ENCODE measurements at regions not wholly inside any gene's neighbourhood (a gene's known extent, or its start where the extent isn't known, plus 50 kb on each side); places are given as distances from the start of the nearest gene placed in this dataset.

DNA sequence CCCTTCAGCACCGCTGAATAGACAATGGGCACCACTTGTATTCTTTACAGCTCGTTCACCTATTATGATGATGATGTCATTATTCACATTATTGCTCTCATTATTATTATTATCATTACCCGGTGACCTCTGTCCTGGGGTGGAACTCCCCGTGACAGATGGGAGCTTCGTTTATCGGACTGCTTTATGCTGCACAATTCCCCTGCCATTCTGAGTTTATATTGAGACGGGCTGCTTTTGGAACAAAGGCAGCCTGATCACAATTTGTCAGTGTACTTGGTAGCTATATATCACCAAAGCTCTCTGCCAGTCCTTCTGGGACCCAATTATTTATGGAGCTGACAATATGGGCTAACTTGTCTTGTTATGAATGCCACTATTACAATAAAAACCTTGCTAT, 1145.6 kb upstream of the WWC1 start:
- no peak for DNase-seq (ENCODE audit: low read depth, low spot score)
- H3K9me3 ChIP-seq (replicated peaks; ENCODE audit: control insufficient read depth, insufficient read depth, low read length), result peaks cover 2% of the 10 kb centered on the region
- TF ChIP-seq POLR2A (IDR thresholded peaks at IDR 0.05; ENCODE audit: low read depth, low read length), result no peak
- TF ChIP-seq, protein P1, sequence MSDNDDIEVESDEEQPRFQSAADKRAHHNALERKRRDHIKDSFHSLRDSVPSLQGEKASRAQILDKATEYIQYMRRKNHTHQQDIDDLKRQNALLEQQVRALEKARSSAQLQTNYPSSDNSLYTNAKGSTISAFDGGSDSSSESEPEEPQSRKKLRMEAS (IDR thresholded peaks at IDR 0.05; ENCODE audit: insufficient read depth, insufficient read length), result no peak
- TF ChIP-seq GATA2 (IDR thresholded peaks at IDR 0.05; ENCODE audit: insufficient read depth, insufficient read length, low read depth, low read length), result no peak
- TF ChIP-seq MYC (IDR thresholded peaks at IDR 0.05; ENCODE audit: low read depth, low read length), result no peak
- TF ChIP-seq EZH2 (IDR thresholded peaks at IDR 0.05; ENCODE audit: borderline replicate concordance, low read depth, low read length, severe bottlenecking), result no peak
- TF ChIP-seq, protein P2, sequence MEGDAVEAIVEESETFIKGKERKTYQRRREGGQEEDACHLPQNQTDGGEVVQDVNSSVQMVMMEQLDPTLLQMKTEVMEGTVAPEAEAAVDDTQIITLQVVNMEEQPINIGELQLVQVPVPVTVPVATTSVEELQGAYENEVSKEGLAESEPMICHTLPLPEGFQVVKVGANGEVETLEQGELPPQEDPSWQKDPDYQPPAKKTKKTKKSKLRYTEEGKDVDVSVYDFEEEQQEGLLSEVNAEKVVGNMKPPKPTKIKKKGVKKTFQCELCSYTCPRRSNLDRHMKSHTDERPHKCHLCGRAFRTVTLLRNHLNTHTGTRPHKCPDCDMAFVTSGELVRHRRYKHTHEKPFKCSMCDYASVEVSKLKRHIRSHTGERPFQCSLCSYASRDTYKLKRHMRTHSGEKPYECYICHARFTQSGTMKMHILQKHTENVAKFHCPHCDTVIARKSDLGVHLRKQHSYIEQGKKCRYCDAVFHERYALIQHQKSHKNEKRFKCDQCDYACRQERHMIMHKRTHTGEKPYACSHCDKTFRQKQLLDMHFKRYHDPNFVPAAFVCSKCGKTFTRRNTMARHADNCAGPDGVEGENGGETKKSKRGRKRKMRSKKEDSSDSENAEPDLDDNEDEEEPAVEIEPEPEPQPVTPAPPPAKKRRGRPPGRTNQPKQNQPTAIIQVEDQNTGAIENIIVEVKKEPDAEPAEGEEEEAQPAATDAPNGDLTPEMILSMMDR (IDR thresholded peaks at IDR 0.05; ENCODE audit: extremely low read depth in 1 of 2, insufficient read depth in 1 of 2, low read depth in 1 of 2, low read length in 2 of 2), result no peak
- TF ChIP-seq POLR2AphosphoS5 (IDR thresholded peaks at IDR 0.05; ENCODE audit: insufficient read depth, low read depth, low read length), result no peak
- TF ChIP-seq JUN (IDR thresholded peaks at IDR 0.05; ENCODE audit: borderline replicate concordance, insufficient read depth, insufficient read length, low read depth), result no peak
- no peak for TF ChIP-seq FOS (IDR thresholded peaks at IDR 0.05; ENCODE audit: borderline replicate concordance, insufficient read depth, low read length)
- ChIA-PET POLR2A (no interaction called here), CTCF (no interaction called here)
- no peak overlapping the region for H3K4me2 ChIP-seq (ENCODE audit: insufficient read depth, low read length)
- intact Hi-C loops (cut with micrococcal nuclease) (no loop called here), dilution Hi-C loops (cut with MboI; ENCODE audit: extremely low pct_ligation_motif_present, low sequenced_read_pairs) (no loop called here)
- FAIRE-seq, result no peak
- no TSS peak for BruUV-seq (replicated peaks)
- H3K4me1 ChIP-seq (ENCODE audit: control insufficient read depth, extremely low read depth, insufficient read depth, low read length), result no peaks in the 10 kb centered on the region
- H4K20me1 ChIP-seq (replicated peaks; ENCODE audit: control insufficient read depth, extremely low read depth, insufficient read depth, low read length), result no peaks in the 10 kb centered on the region
- H3K9ac ChIP-seq (replicated peaks; ENCODE audit: extremely low read depth, insufficient read depth, low read length), result no peak overlapping the region
- no peaks in the 10 kb centered on the region for H3K9me1 ChIP-seq (replicated peaks; ENCODE audit: control insufficient read depth, extremely low read depth, insufficient read depth, low read length)
- H3K79me2 ChIP-seq (ENCODE audit: control insufficient read depth, insufficient read depth, low read length), result no peaks in the 10 kb centered on the region
- H2AFZ ChIP-seq (ENCODE audit: low read depth, low read length), result no peak overlapping the region
- H3K27ac ChIP-seq (ENCODE audit: insufficient read depth, low read depth, low read length), result no peak overlapping the region
- H3K27me3 ChIP-seq (ENCODE audit: control insufficient read depth in 2 of 2, insufficient read depth in 2 of 2, low read length in 2 of 2), result no peaks in the 10 kb centered on the region
- H3K36me3 ChIP-seq (ENCODE audit: control insufficient read depth in 2 of 2, extremely low read depth in 1 of 2, insufficient read depth in 2 of 2, low read length in 2 of 2), result no peaks in the 10 kb centered on the region
- H3K4me3 ChIP-seq (replicated peaks in 1 of 3; ENCODE audit: insufficient read depth in 1 of 3, low read depth in 1 of 3, low read length in 3 of 3), result no peak overlapping the region

Data from endothelial cell of umbilical vein (primary cell).